ENCODE measurements at regions not wholly inside any gene's neighbourhood (a gene's known extent, or its start where the extent isn't known, plus 50 kb on each side); places are given as distances from the start of the nearest gene placed in this dataset.

DNA sequence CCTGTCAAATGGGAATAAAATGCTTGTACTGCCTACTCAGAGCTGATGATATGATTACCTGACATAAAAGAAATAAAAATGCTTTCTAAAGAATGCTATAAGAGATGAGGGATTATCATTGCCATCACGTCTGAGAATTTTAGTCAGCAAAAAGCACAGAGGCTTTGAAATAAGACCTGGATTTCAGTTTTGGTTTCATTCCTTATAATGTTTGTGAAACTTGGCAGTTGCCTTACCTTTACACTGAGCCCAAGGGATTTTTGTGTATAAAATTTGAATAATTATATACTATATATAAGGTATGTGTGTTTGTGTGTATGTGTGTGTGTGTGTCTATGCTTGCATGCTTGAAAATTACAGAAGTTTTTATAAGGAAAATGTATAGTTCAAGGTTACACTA is 634.8 kb upstream of the BCHE start:
- TF ChIP-seq, protein P1, sequence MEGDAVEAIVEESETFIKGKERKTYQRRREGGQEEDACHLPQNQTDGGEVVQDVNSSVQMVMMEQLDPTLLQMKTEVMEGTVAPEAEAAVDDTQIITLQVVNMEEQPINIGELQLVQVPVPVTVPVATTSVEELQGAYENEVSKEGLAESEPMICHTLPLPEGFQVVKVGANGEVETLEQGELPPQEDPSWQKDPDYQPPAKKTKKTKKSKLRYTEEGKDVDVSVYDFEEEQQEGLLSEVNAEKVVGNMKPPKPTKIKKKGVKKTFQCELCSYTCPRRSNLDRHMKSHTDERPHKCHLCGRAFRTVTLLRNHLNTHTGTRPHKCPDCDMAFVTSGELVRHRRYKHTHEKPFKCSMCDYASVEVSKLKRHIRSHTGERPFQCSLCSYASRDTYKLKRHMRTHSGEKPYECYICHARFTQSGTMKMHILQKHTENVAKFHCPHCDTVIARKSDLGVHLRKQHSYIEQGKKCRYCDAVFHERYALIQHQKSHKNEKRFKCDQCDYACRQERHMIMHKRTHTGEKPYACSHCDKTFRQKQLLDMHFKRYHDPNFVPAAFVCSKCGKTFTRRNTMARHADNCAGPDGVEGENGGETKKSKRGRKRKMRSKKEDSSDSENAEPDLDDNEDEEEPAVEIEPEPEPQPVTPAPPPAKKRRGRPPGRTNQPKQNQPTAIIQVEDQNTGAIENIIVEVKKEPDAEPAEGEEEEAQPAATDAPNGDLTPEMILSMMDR (IDR thresholded peaks at IDR 0.05; ENCODE audit: low read depth, low read length, missing control alignments): no peak
- in situ Hi-C loops (cut with HindIII; ENCODE audit: low sequenced_read_pairs): no loop called here
- no peak for DNase-seq (ENCODE audit: low read depth)
- H3K4me3 ChIP-seq (ENCODE audit: low read depth, low read length): no peak overlapping the region

DNA sequence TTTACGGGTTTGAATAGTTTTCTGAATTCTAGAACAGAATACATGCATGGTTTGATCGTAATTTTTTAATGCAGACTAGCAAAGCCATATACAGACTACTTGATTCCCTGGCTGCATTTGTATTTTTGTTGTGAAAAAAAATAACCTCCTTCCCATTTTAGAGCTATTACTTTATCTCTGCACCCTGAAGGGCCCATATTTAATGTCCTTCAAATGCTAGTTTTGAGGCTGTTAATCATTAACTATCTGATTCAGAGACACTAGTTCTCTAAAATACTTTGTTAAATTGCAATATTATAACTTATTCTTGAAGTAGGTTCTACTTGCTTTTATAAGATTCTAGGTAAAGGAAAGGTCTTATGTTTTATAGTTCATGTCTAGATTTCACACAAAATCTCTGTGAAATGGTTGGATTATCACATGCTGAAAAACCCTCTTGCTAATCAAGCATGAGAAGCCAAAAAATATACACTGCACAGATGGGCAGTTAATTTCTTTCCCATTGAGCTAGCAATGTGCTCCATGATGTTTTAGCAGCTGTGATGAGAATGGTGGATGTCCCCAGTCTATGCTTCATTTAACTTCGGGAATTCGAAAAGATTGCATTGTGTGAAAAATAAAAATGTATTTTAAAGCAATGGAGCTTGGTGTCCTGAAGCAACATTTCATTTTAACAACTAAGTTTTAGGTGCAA is 634.0 kb upstream of the BCHE start:
- TF ChIP-seq, protein P1 (IDR thresholded peaks at IDR 0.05; ENCODE audit: low read depth, low read length, missing control alignments): no peak
- no peak for DNase-seq (ENCODE audit: low read depth)
- in situ Hi-C loops (cut with HindIII; ENCODE audit: low sequenced_read_pairs): no loop called here
- H3K4me3 ChIP-seq (ENCODE audit: low read depth, low read length): no peak overlapping the region

DNA sequence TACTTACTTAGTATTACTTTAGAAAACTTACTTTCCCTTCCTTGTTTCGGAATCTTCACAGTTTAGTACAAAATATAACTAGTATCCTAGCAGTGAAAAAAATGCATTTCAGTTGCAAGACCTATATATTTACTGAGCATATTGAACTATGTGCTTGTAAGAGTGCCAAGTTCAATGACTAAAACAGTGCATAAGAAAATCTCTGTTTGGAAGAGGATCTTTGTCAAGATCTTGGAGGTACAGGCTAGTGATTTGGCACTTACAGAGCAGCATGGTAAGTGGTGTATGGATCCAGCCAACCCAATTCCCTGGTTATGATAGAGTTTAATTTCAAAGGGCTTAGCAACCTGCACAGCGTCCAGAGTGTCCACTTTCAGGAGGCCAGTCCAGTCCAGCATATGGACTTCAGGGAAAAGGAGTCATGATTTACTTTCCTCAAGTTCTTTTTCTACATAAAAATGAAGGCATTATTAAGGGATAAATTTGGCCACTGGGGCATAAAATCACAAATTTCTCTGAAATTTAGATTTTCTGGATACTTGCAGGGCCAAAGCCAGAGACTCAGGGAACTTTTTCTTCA is 625.8 kb upstream of the BCHE start:
- no peak overlapping the region for H3K4me3 ChIP-seq (ENCODE audit: low read depth, low read length)
- TF ChIP-seq, protein P1 (IDR thresholded peaks at IDR 0.05; ENCODE audit: low read depth, low read length, missing control alignments): no peak
- in situ Hi-C loops (cut with HindIII; ENCODE audit: low sequenced_read_pairs): no loop called here
- DNase-seq (ENCODE audit: low read depth): no peak

DNA sequence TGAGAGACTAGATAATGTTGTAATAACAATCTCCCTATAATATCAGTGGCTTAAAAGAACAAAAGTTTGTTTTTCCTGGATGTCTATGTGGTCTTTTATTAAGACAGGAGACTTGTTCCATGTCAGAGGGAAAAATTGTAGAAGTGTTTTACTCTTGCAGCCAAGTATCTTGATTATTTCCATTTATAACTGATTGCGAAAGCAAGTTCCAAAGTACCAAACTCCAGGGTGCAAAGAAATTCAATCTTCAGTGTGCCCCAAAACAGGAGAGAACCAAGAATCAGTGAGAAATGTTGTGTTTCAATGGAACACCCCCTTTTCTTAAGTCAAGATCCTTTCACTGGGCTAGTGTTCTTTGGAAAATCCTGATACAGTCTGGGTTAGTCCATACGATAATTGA is 624.4 kb upstream of the BCHE start:
- in situ Hi-C loops (cut with HindIII; ENCODE audit: low sequenced_read_pairs): no loop called here
- no peak for DNase-seq (ENCODE audit: low read depth)
- H3K4me3 ChIP-seq (ENCODE audit: low read depth, low read length): no peak overlapping the region
- TF ChIP-seq, protein P1 (IDR thresholded peaks at IDR 0.05; ENCODE audit: low read depth, low read length, missing control alignments): no peak

DNA sequence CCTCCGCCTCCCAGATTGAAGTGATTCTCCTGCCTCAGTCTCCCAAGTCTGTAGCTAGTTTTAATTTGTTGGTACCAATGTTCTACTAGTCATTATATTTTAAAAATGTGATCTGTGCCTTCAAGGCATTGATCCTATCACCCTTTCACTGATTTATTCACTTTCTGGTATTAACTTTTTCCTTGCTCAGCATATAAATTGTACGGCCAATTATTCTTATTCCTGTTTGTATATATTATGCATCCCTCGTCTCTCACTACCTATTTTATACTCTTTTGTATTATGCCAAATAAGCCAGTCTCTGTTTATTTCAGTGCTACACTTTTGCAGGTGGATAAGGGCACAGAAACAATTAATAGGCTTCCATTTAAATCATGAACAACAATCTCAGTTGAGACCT is 620.2 kb upstream of the BCHE start:
- H3K4me3 ChIP-seq (ENCODE audit: low read depth, low read length): no peak overlapping the region
- TF ChIP-seq, protein P1 (IDR thresholded peaks at IDR 0.05; ENCODE audit: low read depth, low read length, missing control alignments): no peak
- in situ Hi-C loops (cut with HindIII; ENCODE audit: low sequenced_read_pairs): no loop called here
- no peak for DNase-seq (ENCODE audit: low read depth)

DNA sequence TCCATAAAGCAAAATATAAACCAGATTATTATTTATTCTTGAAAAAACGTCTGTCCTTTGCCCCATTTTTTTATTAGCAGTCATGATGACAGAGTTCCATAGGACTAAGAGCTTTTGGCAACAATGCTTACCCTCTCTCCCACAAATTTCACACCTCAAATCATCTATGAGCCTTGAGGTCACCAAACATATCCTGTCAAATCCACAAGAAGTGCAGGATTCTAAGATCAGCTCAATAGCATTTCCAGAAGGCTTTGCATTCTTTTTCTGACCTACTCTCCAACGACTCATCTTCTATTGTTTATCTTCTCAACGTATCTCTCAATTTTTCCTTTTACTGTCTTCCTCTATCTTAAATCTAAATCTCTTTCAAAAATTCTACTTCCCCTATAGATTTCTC is 619.1 kb upstream of the BCHE start:
- DNase-seq (ENCODE audit: low read depth): no peak
- no peak overlapping the region for H3K4me3 ChIP-seq (ENCODE audit: low read depth, low read length)
- in situ Hi-C loops (cut with HindIII; ENCODE audit: low sequenced_read_pairs): no loop called here
- TF ChIP-seq, protein P1 (IDR thresholded peaks at IDR 0.05; ENCODE audit: low read depth, low read length, missing control alignments): no peak
